Thyroid gland (tissue), 4 donors: ENCODE measurements at regions not wholly inside any gene's neighbourhood (a gene's known extent, or its start where the extent isn't known, plus 50 kb on each side); places are given as distances from the start of the nearest gene placed in this dataset.

Experiments
- POLR2A ChIP-seq, 2 donors: fragments of 450-650 bp; IDR thresholded peaks; one replicate each; pipeline ENCODE4 v1.6.1; 2017; ENCODE audit warnings: antibody characterized with exemption in 2 of 2, mild to moderate bottlenecking in 2 of 2, moderate library complexity in 1 of 2
- TF ChIP-seq, protein P1 (sequence below), 6 experiments: fragments of 200-600 bp in 3 of 6; fragments of 450-650 bp in 3 of 6; sonication (generic) in 3 of 6; IDR thresholded peaks; one replicate each; pipeline ENCODE4 v1.5.1; 2016 to 2019; ENCODE audit warnings: antibody characterized with exemption in 6 of 6, mild to moderate bottlenecking in 2 of 6, inconsistent platforms in 1 of 6, moderate library complexity in 1 of 6

DNA sequence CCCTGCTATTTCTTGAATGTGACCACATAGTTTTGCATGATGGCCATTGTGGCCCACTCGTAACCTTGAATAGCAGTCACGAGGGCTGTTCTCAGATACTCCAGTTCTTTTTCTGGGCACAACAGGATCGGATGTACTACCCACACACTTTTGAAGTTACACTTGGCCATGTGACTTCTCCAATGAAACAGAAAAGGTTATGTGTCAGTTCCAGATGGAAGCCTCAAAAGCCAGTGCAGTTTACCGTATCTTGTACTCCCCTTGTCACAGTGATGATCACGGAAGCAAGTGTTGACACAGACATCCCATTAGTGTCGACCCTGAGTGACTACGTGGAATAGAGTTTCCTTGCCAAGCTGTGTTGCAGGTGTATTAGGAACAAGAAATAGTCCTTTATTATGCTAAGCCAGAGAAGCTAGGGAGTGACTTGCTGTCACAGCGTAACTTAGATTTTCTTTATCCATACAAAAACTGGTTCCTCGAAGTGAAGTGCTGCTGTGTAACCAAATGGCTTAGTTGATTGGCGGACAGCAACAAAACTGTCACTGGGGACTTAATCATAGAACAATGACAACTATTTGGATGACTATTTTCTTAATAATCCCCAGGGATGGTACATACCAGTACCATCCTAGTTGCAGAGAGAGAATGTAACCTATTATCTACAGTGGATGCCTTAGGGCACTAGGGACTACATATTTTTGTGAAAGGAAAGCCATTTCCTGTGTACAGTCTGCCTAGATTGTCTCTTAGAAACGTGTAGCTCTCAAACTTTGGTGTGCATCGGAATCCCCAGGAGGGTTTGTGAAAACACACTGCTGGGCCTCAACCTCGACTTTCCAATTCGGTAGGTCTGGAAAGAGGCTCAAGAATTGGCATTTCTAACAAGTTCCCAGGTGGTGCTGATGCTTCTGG lies 90.1 kb upstream of the DMRT1 start:
- TF ChIP-seq, protein P1, sequence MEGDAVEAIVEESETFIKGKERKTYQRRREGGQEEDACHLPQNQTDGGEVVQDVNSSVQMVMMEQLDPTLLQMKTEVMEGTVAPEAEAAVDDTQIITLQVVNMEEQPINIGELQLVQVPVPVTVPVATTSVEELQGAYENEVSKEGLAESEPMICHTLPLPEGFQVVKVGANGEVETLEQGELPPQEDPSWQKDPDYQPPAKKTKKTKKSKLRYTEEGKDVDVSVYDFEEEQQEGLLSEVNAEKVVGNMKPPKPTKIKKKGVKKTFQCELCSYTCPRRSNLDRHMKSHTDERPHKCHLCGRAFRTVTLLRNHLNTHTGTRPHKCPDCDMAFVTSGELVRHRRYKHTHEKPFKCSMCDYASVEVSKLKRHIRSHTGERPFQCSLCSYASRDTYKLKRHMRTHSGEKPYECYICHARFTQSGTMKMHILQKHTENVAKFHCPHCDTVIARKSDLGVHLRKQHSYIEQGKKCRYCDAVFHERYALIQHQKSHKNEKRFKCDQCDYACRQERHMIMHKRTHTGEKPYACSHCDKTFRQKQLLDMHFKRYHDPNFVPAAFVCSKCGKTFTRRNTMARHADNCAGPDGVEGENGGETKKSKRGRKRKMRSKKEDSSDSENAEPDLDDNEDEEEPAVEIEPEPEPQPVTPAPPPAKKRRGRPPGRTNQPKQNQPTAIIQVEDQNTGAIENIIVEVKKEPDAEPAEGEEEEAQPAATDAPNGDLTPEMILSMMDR (IDR thresholded peaks at IDR 0.05): peak in 1 of 6 experiments; percentile 25
- TF ChIP-seq POLR2A (IDR thresholded peaks at IDR 0.05): peak in 1 of 2 donors; percentile 64
